Activated CD8-positive, alpha-beta memory T cell treated with anti-CD3 and anti-CD28 coated beads, Interleukin-2, amount 50 U/mL, for 1 hour (primary cell): ENCODE measurements at regions not wholly inside any gene's neighbourhood (a gene's known extent, or its start where the extent isn't known, plus 50 kb on each side); places are given as distances from the start of the nearest gene placed in this dataset.
A peak's percentile ranks its signal among the peaks of the same experiment; 100 is the strongest.
"Not testable (repeated sequence)": the region's sequence is repeated elsewhere in the genome, so short reads cannot be mapped to it uniquely, and the experiment has no call there.

Source experiments
- DNase-seq: peaks from one replicate; pipeline ENCODE4 v3.0.0-alpha.2; 2020; ENCODE audit errors: extremely low read depth

DNA sequence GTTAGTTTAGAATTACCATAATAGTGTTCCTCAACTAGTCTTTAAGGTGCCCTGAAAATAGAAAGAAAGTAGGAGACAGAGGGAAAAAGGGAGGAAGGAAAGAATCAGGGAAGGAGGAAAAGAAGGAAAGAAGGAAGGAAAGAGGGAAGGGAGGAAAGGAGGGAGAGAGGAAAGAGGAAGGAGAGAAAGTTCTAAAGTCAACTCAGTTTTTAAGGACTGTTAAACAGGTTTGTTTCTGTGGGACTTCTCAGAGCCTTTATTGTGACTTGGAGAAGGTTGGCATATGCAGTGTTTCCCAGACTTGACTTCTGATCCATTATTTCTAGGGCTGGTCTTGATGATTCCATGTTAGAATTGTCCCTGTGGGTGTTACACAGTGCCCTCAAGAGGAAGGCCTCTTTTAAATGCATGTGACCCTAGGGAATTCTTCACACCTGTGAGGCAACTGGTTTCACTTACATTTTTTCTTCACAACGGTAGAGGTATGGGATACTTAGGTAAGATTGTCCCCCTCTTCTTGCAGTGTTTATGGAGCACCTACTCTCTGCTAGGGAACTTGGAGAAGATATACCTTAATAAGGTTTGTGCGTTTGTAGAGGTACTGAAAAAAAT is 132.7 kb upstream of the GMDS start:
- no peak for DNase-seq

DNA sequence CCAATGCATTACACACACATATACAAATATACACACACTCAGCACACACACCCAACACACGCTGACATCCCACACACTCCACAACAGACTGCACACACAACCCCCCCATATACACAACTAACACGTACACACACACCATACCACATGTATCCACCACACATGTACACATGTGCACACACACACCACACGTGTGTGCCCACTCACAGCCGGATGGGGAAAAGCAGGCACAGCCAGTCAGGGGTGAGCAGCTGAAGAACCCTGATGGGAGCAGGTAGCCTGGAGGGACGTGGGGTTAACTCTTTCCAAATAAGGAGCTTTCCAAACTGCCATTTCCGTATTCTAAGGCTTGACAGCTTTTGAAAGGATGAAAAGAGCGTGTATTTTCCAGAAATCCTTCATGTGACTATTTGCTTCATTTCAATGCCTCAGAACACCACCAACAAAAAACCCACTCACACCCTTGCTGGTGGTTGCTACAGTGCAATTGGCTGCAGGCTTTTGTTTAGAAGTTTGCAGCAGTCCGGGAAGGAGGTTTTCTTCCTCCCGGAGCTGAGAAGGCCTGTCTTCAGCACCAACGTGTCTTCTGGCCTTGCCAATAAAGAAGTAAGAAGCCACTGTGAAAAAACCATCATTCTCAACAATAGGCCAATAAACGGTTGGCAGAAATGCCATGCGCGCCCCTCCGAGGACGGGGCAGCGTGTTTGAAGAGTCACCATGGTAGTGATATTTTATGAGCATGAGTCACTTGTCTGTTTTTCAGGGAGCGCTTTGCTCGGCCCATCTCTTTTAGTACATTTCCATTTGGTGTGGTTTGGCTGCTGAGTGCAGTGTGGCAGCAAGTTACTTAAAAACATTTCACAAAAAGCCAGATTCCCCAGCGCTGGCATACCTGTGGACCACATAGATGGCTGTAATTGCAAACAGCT is 131.3 kb upstream of the GMDS start:
- no peak for DNase-seq

DNA sequence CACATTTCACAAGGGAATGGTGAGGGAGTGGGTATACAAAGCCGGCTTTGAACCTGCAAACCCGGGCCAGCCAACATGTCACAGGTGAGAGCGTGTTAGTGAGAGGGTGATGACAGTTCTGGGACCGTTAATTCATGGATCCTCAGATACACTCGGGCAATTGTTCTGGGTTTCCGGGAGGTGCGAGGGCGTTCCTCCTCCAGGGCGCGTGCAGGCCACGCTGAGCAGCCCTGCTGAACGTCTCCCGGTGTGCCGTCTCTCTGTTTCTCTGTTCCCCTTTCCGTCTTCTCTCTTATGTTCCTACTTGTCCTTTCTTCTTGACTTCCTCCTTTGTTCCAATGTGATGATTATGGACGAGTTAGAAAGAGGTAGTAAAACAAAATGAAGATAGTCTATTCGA is 130.0 kb upstream of the GMDS start:
- no peak for DNase-seq

DNA sequence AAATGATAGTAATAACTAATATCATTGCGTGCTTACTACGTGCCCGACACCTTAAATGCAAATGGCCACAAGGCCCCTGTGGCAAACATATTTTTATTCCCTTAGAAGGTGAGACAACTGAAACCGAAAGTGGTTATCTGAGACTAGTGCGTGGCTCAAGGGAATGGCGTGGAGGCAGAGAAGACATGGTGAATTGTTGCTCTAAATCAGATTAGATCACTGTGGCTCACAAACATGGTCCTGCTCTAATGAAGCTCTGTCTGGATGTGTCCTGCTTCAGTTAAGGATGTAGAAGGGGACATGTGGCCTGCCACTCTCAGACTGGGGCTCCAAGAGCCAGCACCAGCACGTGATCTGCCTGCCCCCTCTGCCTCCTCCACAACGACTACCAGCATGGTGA is 124.2 kb upstream of the GMDS start:
- DNase-seq, result no peak

DNA sequence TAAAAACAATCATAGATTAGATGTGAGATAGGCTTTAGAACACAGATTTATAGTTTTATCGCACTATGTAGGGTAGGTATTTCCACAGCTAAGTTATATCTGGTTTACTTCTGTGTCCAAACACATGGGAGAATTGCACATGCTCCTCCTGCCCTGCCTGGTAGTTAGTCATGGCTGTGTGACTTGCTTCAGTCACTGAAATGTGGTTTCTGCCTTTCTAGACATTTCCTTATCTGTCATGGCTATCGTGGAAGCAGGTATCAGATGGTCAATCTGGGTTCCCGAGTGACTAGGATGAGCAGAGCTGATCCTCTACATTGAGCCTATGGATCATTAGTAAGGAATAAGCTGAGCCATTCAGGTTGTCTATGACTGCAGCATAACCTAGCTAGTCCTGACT is 117.8 kb upstream of the GMDS start:
- DNase-seq, result no peak

DNA sequence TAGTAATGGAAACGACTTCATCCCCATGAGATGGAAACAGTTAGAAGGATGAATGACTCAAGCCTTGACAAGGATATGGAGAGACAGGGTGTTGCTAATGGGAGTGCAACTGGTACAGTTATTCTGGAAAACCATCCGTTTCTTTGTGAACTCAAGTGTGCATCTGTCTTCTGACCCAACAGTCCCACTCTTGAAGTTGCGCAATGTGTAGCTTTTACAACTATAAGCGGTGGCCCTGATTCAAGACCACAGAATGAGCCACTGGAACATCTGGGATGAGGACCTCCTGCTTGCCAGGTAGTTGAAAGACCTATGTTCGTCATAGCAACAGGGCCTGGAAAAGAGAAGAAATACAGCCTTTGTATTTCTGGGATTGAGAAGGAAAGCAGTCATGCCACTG is 115.8 kb upstream of the GMDS start:
- DNase-seq, result no peak

DNA sequence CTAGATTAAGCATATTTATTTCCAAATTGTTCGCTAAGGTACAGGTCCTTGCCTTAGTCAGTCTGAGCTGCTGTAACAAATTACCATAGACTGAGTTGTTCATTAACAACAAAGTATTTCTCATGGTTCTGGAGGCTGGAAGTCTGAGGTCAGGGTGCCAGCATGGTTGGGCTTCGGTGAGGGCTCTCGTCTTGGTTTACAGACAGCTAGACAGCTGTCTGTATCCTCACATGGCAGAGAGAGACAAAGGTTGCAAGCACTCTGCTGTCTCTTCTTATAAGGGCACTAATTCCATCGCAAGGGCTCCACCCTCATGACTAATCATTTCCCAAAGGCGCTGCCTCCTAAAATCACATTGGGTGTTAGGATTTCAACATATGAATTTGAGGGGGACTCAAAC is 115.3 kb upstream of the GMDS start:
- DNase-seq, result no peak

DNA sequence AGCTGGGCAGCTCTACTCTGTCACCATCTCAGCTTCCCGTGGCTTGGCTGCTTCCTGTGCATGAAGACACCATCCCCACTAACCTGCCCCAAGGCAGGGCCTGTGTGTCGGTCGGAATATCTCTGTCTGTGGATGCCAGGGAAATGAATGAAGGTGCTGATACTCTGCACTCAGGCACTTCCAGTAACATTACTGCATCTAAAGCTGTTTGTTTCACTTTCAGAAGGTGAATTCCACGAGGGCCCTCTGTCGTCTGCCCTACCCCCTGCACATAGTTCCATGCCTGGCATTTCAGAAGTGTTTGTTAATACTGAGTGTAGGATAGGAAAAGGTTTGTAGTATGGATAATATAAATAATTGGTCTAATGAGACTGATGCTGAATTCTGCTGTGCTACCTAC is 114.7 kb upstream of the GMDS start:
- DNase-seq, result no peak

DNA sequence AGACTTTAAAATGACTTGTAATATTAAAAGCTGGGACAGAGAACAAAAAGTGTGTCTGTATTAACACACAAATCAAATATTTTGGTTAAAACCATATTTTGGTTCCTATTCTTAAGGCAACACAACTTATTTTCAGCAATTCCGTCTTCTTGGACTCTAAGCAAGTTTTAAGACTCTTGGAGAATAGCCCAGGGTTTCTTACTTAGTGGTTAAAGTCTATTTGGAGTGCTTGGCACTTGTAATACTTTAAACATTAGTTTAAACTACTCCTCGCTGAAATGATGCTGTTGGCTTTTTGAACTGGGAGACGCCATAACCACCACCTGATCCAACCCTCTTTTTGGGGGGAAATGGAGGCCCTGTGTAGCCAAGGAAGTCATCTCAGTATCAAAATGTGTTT is 109.7 kb upstream of the GMDS start:
- no peak for DNase-seq

DNA sequence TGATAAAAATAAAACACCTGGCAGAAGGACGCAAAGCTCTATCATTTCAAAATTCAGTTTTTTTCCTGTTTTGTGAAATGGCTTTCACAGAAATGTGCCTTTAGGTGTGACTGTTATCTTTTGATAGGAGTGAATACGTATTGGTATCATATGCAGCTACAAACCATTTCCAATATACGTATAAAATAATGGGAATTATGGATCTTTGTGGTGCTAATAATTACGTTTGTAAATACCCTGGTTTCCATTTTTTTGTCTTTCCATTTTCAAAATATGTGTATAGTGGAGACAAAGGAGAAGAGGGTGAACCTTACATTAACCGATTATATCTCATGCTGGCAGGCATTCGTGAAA is 108.7 kb upstream of the GMDS start:
- no peak for DNase-seq

DNA sequence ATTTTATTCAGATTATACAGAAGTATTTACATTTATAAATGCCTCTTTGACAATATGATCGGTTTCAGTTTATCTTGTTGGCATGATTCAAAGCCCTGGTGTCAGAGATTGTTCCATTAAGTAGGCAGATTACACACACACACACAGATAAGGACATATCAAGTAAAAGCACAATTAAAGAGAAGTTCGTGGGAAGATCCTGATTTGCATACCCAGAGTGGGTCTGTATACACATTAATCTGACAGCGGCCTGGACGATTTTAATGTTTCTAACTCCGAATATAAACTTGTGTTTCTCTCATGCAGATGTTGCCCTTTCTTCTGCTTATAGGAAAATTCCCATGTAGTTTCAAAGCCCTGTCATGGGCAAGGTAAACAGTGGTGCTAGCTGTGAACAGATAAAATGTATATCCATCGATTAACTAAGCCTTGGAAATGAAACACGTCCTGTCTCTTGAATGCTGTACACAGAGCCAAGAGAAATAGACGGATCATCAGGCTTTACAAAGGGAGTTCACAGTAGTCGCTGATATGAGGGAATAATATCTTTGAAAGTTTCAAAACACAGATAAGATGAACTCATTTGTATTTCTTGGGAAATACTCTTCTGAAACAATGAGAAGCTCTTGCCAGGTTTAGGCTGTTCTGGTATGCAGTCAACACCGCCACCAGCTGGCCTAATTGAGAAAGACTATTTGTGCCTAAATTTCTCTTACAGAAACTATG is 108.2 kb upstream of the GMDS start:
- DNase-seq, result peak; percentile 3

DNA sequence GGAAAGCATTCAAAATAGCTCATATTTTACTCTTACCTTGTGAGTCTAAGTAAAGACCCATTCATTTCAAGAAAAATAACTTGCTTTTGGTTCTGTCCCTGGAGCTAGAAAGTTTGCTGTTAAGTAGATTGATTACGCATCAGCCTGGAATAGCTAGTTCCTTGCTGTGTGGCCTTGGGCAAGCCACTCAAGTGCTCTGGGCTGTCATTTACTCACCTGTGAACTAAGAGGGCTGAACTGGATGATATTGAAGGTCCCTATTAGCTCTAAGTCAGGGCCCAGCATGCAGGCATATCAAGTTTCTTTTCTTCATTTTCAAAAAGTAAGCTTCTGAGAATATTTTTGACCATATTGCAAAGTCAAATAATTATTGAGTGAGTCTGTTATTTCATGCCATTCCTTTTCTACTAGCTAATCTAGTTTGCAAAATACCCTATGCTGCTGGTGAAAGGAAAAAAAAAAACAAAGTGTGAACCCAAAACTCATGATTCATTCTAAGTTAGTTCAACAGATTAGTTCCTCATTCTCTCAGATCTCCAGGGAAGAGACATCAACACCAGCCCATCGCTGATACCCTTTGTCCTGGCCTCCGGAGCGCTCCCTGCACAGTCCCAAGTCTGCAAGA is 106.5 kb upstream of the GMDS start:
- DNase-seq, result no peak

DNA sequence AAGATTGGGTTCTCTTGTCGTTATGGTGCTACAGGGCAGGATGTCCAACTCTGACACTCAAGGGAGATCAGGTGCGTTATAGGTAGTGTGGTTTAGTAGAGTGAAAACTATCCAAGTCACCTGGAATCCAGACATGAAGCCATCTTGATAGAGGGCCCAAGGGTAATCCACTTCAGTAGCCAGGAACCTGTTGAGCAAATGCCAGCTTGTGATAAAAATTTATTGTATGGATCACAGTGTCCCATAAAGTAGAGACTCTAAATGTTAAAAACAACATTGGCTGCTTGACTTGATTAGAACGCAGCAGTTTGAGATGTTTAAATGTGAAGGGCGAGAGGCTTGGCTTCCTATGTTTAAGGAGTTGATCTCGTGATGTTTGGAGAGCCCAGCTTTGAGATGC is 105.7 kb upstream of the GMDS start:
- no peak for DNase-seq

DNA sequence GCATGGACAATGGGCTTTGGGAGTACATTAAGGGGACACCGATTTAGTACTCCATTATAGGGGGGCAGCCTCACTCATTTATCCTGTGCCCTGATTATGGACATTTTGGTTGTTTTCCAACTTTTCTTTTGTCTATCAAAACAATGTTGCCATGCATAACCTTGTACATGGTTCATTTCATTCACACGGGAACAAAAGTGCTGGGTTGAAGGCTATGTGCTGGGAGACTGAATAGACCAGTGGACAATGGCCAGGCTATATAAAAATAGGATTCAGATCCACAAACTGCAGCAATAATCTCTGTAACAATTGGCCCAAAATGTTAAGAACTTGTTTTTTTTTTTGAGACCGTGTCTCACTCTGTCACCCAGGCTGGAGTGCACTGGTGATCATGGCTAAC is 100.7 kb upstream of the GMDS start:
- DNase-seq, result no peak

DNA sequence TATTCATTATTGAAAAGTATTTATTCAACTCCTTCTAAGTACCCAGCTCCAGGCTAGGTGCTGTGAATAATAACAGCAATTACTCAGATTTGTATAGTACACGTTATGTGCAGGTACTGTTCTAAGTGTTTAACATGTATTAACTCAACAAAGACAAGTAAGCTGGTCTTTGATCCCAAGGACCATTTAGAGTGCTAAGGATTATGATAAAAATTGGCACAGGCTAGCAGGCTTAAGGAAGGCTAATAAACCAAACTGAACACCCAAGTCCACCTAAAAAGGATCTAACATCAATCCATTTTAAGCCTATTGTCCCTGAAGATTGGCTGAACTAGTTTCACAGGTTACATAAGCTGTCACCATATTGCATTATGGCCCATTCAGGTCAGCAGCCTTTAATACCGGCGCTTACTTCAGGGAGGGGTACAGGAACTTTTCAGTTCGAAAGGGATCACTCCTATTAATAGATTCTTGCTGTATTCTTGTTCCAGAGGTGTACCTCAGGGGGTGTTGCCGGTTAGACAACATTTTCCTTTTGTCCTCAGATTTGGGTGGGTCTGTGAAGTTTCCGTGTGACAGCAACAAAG is 99.0 kb upstream of the GMDS start:
- no peak for DNase-seq

DNA sequence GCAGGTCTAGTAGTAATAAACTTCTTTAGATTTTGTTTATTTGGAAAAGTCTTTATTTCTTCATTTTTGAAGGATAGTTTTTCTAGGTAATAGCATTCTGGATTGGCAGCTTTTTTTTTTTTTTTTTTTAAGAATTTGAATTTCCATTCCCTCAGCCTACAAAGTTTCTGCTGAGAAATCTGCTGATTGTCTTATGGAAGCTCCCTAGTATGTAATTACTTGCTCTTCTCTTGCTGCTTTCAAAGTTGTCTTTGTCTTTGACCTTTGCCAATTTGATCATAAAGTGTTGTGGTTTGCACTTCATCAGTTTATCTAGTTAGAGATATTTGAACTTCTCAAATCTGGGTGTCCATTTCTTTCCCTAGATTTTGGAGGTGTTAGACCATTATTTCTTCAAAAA is 82.2 kb upstream of the GMDS start:
- DNase-seq, result no peak

DNA sequence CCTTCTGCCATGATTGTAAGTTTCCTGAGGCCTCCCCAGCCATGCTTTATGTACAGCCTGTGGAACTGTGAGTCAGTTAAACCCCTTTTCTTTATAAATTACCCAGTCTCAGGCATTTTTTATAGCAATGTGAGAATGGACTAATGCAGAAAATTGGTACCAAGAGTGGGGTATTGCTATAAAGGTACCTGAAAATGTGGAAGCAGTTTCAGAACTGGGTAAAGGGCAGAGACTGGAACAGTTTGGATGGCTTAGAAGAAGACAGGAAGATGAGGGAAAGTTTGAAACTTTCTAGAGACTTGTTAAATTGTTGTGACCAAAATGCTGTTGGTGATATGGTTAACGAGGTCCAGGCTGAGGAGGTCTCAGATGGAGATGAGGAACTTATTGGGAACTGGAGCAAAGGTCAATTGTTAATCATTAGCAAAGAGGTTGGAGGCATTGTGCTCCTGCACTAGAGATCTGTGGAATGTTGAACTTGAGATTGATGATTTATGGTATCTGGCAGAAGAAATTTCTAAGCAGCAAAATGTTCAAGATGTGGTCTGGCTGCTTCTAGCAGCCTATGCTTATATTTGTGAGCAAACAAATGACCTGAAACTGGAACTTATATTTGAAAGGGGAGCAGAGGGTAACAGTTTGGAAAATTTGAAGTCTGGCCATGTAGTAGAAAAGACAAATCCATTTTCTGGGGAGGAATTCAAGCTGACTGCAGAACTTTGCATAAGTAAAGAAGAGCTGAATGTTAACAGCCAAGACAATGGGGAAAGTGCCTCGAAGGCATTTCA is 79.0 kb upstream of the GMDS start:
- no peak for DNase-seq

DNA sequence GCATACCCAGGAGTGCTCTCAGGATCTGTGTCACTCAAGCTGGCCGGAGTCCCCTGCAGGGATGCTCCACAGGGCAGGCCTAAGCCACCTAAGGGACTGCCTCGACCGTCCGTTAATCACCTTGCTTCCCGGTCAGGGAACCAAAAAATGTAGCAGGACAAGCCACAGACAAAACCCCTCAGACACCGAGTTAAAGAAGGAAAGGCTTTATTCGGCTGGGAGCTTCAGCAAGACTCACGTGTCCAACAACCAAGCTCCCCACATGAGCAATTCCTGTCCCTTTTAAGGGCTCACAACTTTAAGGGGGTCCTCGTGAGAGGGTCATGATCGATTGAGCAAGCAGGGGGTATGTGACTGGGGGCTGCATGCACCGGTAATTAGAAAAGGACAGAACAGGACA is 72.1 kb upstream of the GMDS start:
- not testable (repeated sequence) for DNase-seq

DNA sequence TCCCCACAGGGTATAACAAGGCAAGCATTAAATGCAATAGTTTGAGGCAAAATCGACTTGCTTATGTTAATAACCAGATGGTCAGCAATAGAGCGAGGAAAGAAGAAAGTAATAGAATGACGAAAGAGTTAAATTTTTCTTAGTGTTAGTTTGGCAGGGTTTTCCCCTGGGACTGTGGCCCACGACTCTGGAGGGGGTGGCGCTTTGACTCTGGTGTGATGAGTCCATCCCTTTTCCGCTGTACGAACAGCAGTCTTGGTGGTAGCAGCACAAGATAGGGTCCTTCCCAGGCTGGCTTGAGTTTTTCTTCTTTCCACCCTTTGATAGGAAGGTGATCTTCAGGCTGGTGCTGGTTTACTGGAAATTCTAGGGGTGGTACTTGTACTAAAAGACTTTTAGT is 69.2 kb upstream of the GMDS start:
- no peak for DNase-seq

DNA sequence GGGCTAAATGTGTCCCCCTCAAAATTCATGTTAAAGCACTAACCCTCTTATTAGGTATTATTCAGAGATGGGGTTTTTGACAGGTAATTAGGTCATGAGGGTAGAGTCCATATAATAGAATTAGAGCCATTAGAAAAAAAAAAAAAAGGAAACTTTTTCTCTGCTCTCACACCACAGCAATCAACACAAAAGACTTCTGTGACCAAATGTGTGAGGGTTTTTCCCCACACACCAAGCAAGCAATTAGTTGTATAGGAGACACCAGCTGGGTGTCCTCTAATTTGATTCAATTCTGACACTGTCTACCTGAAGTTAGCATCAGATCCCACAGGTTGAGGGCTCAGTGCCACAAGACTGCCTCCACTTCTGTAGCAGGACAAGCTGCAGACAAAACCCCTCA is 64.6 kb upstream of the GMDS start:
- no peak for DNase-seq

DNA sequence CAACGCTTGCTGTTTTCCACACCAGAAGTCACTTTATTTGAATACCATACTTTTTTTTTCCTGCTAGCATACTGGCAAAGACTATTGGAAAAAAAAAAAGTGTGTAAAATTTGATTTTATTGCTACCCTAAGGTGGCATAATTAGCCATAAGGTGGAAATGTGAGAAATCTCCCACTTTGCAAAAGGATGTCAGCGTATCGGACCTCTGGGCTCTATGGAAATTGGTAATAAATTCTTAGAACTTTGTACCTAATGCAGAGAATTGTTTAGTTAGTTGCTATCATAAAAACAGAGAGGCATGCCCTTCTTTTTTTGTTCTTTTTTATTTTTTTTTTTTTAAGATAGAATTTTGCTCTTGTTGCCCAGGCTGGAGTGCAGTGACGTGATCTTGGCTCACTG is 63.7 kb upstream of the GMDS start:
- no peak for DNase-seq
